ENCODE measurements at regions not wholly inside any gene's neighbourhood (a gene's known extent, or its start where the extent isn't known, plus 50 kb on each side); places are given as distances from the start of the nearest gene placed in this dataset.

- TF ChIP-seq CTCF (IDR thresholded peaks at IDR 0.05; ENCODE audit: control extremely low read depth in 1 of 3, insufficient read depth in 1 of 3, low read depth in 1 of 3, low read length in 3 of 3) (no peak), CBX8 (IDR thresholded peaks at IDR 0.05; ENCODE audit: borderline replicate concordance, low read depth, low read length) (no peak)
Measured at GRCh38 chr5:89735082-89735481, 674.5 kb downstream of the CETN3 start.
